Astrocyte (in vitro differentiated cells and primary cell): ENCODE measurements at regions not wholly inside any gene's neighbourhood (a gene's known extent, or its start where the extent isn't known, plus 50 kb on each side); places are given as distances from the start of the nearest gene placed in this dataset.

ENCODE experiments used
- EZH2 ChIP-seq: IDR thresholded peaks from 2 replicates; pipeline ENCODE4 v1.6.1; 2012; ENCODE audit warnings: mild to moderate bottlenecking, low read length, inconsistent platforms; ENCODE audit not compliant: insufficient read depth
- TF ChIP-seq, protein P1 (sequence below): IDR thresholded peaks from 2 replicates; pipeline ENCODE4 v1.5.1; 2011; ENCODE audit warnings: low read depth, mild to moderate bottlenecking, inconsistent platforms, low read length, moderate library complexity; ENCODE audit not compliant: insufficient read depth

DNA sequence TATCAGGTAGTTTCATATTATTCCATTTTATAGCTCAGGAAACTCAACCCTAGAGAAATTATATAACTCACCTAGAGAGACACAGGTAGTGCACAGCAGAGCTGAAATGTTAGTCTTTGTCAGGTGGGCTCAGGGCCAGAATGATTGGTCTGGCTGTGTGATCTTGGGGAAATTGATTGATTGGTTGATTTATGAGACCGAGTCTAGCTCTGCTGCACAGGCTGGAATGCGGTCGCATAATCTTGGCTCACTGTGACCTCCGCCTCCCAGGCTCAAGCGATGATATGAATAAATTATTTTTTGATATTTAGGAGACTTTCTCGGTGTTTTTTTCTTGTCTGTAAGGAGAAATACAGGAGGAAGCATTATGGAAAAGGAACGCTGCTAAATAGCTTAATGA is 239.9 kb upstream of the SLC10A2 start:
- TF ChIP-seq, protein P1, sequence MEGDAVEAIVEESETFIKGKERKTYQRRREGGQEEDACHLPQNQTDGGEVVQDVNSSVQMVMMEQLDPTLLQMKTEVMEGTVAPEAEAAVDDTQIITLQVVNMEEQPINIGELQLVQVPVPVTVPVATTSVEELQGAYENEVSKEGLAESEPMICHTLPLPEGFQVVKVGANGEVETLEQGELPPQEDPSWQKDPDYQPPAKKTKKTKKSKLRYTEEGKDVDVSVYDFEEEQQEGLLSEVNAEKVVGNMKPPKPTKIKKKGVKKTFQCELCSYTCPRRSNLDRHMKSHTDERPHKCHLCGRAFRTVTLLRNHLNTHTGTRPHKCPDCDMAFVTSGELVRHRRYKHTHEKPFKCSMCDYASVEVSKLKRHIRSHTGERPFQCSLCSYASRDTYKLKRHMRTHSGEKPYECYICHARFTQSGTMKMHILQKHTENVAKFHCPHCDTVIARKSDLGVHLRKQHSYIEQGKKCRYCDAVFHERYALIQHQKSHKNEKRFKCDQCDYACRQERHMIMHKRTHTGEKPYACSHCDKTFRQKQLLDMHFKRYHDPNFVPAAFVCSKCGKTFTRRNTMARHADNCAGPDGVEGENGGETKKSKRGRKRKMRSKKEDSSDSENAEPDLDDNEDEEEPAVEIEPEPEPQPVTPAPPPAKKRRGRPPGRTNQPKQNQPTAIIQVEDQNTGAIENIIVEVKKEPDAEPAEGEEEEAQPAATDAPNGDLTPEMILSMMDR, result no peak
- TF ChIP-seq EZH2, result no peak
